ENCODE measurements at regions not wholly inside any gene's neighbourhood (a gene's known extent, or its start where the extent isn't known, plus 50 kb on each side); places are given as distances from the start of the nearest gene placed in this dataset.

DNA sequence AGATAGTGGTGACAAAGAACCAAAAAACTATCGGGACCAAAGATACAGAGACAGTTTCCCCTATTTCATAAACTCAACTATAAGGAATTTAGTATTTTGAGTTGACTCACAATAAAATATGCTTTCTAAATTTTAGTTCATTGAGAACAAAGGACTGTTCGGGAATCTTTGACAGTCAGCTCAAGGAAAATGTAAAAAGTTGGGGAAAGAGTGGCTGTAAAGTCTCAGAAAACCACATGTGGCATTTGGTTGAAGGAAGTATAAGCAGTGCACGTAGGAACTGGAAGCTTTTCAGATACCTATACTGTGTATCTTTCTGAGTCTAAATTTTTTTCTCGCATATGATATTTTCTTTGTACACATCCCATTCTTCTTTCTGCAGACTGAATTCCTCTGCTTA lies 688.9 kb downstream of the KCNA4 start:
- no peak for DNase-seq (ENCODE audit: extremely low read depth in 1 of 11, low read depth in 9 of 11, low spot score in 4 of 11)

DNA sequence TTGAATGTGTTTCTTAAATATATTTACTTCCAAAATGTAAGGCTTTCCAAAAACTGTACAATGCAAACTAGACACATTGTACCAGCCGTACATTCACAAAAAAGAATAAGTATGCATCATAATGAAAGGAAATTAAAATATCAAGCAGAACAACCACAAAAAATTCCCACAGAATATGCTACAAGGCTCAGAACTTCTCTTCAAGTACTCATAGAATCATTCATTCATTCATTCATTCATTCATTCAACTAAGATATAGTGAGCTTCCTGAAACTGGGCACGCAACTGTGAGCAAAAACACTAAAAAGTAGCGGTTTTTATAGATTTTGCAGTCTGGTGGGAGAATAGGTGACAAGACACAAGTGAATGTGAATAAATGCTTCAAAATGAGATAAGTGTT lies 690.1 kb downstream of the KCNA4 start:
- DNase-seq (ENCODE audit: extremely low read depth in 1 of 11, low read depth in 9 of 11, low spot score in 4 of 11), result no peak

DNA sequence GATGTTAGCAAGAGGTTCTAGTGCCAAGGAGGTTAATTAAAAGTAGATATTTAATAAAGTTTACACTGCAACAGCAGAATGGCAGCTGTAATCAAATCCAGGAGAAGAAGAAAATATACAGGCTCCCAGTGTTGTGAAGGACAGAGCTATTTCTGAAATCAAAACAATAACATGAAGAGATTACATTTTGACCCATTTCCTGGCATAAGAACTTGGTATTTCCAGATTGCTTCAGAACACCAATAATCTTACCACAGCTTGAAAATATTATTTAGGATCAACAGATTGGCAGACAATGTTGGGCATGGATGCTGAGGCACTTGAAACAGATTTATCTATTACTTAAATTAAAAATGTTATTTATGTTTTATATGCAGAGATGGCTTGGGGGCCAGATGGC lies 692.5 kb downstream of the KCNA4 start:
- DNase-seq (ENCODE audit: extremely low read depth in 1 of 11, low read depth in 9 of 11, low spot score in 4 of 11), result no peak

DNA sequence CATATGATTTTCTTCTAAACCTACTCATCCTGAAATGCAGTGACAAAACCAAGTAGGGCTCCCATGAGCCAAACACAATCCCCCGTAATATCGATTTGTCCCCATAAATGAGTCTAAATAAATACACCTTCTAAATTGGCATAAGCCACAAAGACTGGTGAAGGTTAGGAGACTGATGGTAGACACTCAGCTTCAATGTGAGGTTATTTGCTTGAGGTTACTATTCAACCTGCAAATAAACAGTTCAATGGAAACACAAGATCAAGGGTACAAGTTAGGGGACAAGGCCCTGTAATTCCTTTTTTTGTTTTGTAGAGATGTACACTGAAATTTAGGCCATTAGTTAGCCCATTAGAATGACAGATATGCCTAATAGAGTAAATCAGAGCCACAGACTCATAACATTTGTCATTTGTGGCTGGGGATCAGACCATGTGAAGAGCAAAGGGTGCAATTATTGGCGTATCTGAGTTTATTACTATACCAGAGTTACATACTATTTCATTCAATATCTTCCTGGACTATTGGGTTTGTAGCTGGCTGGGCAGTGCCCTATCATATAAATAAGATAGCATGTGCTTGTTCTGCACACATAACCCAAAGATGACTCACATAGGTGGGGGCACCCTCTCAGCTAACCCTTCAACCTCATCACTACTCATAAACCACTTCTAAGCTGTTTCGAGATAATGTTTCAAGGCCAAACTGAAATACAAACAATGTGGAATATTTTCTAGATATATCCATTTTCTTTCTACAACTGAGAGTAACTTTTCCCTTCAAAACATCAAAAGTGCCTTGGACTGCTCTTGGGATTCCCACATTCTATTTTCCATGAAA lies 695.3 kb downstream of the KCNA4 start:
- no peak for DNase-seq (ENCODE audit: extremely low read depth in 1 of 11, low read depth in 9 of 11, low spot score in 4 of 11)

DNA sequence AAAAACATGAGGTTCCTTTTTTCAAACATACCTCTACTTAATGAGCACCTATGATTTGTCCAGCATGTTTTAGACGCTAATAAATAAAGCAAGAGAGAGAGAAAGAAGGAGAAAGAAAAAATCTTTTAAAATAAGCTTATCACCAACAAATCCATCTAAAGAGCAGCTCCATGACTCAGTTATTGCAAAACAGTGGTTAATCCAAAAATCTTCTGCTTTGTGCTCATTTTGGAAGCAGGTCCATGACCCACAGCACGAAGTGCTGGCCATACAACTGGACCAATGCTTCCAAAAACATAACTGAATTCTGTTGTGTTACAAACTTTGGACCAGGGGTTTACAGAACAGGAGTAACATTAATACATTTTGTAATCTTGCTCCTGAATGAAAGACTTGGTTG lies 696.6 kb downstream of the KCNA4 start:
- no peak for DNase-seq (ENCODE audit: extremely low read depth in 1 of 11, low read depth in 9 of 11, low spot score in 4 of 11)

DNA sequence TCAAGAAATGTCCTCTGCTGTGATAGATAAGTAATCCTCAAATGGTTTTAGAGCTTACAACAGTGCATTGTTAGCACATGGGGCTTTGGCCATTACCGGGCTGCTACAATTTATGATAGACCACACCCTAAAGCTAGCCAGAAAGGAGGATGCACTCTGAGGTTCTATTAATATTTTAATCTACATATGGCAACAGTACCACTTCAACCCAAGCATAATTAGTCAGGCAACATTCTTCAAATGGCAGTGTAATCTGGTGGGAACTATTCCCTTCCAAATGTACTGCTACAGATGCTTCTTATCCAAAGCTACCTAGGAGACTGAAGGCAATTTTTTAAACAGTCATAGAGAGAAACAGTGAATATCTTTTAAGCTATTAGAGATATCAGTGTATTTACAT lies 697.6 kb downstream of the KCNA4 start:
- DNase-seq (ENCODE audit: extremely low read depth in 1 of 11, low read depth in 9 of 11, low spot score in 4 of 11), result no peak

DNA sequence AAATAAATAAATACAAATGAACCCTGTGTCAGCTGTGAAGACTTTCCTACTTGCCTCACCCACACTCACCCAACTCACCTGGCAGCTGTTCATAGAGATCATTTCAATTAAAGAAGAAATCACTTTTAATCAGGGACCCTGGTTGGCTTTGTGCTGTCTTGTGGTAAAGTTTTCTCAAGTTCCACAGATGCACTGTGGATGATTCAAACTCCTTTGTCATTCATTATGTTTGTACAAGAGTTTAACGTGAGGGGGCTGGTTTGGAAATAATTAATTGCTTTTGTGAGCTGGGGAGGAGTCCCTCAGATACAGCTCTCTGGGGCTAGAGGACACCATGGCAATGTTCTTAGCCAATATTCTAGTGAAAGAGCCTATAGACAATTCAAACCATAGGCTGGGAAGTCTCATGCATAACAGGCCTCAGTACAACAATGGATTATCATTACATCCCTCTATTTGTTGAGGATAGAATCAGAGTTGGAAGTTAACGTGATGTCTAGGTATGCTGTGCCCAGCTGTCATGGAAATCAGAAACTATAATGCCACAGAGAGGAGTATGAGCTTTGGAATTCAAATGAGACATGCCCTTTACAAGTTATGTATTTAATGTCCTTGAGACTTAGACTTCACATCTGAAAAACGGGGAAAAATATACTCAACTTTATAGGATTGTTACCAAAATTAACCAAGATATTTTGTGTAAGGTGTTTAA lies 698.5 kb downstream of the KCNA4 start:
- no peak for DNase-seq (ENCODE audit: extremely low read depth in 1 of 11, low read depth in 9 of 11, low spot score in 4 of 11)

DNA sequence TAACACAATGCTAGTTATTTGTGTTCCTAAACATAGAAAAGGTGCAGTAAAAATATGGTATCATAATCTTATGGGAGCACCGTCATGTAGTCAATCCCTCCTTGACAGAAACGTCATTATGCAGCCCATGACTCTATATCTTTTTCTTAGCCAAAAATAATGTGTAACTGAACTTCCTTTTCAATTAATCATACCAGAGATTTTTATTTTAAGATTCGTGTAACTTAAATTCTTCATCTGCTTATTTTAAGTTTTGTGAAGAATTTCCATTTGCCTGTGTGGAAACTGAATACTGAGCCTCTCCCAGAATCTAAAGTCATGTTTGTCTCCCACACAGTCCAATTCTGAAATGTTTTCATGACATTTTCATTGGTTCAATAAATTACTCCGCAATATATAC lies 699.1 kb downstream of the KCNA4 start:
- no peak for DNase-seq (ENCODE audit: extremely low read depth in 1 of 11, low read depth in 9 of 11, low spot score in 4 of 11)

DNA sequence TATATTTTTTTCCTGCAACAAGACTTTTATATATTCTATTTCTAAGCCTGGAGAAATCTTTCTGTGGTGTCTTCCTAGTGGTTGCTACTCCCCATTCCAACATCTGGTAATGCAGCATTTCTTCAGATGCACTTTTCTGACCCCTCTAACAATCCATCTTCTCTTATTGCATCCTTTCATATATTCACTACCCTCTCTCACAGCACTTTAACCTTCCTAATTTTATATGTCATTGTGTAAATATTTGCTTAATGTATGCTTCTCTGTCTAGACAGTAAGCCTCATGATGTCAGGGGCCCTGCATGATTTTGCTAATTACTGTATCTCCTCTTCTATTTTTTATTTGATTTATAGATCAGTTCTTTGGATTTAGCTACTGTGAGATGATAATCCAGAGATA lies 701.6 kb downstream of the KCNA4 start:
- DNase-seq (ENCODE audit: extremely low read depth in 1 of 11, low read depth in 9 of 11, low spot score in 4 of 11), result no peak

DNA sequence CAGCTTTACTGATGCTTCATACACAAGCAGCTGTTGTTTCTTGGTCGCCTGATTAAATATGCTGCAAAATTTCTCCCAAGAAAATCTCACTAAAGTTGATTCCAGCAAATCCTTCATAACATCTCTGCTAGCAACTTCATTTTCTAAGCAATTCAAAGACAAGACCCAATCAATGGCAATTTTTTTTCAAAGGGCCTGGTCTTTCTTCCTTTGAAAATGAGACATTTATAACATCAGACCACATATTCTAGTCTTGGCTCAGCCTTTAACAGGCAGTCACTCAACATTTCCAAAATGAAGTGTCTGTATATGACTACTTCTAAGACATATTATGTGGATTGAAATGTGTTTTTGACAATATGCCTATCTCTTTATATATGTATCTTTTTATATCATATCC lies 702.6 kb downstream of the KCNA4 start:
- no peak for DNase-seq (ENCODE audit: extremely low read depth in 1 of 11, low read depth in 9 of 11, low spot score in 4 of 11)

DNA sequence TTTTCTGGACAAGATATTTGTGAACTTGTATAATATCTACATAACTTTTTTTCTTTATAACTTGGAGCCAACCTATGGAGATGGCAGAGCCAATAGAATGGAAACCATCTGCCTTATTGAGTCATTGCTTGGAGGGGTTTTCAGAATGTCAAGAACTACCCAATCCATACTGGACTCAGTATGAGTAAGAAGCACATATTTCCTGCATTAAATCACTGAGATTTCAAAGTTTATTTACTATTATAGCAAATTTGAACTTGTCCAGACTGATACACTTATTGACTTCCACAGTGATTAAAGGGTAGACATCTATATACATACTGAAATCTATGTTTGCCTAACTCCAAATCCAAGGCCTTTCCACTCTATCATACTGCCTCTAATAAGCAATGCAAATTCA lies 704.0 kb downstream of the KCNA4 start:
- DNase-seq (ENCODE audit: extremely low read depth in 1 of 11, low read depth in 9 of 11, low spot score in 4 of 11), result no peak

DNA sequence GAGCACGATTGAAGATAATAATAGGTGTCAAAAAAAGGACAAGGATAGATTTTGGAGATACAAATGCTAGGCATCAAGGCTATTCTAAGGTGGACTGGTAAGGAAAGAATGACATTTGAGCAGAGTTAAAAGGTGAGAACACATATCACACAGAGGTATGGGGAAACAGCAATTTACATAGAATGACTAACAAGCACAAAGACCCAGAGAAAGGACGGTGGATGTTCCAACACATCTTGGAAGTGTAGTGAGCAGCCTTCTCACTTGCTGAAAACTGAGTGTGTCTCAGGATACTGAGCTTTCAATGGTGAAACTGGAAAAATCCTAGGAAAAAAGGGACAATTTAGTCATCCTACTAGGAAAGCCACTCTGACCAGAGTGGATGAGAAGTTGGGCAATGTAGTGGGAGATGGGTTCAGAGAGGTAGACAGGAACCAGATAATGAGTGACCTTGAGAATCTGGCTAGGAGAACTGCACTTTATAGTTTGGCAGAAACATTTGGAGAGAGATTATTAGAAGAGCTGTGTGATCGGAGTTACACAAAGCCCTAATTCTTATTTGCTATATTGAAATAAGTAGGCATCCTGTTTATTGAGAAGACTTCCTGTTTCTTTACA lies 706.0 kb downstream of the KCNA4 start:
- DNase-seq (ENCODE audit: extremely low read depth in 1 of 11, low read depth in 9 of 11, low spot score in 4 of 11), result no peak

DNA sequence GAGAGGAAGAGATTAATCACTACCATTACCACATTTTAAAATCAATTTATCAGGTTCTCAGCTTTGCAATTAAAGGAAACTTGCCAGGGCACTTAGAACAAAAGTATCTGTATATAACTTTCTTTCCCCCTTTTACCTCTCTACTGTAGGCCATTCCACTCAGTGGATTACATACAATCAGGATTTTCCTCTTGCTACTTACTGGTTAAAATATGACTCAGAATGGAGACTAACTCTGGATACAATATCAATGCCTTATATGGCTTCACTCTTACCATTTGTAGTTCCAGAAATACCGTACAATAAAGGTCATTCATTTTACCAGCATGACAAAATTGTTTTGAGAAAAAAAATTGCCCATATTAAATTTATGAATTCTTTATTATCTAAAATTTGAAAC lies 706.8 kb downstream of the KCNA4 start:
- no peak for DNase-seq (ENCODE audit: extremely low read depth in 1 of 11, low read depth in 9 of 11, low spot score in 4 of 11)

DNA sequence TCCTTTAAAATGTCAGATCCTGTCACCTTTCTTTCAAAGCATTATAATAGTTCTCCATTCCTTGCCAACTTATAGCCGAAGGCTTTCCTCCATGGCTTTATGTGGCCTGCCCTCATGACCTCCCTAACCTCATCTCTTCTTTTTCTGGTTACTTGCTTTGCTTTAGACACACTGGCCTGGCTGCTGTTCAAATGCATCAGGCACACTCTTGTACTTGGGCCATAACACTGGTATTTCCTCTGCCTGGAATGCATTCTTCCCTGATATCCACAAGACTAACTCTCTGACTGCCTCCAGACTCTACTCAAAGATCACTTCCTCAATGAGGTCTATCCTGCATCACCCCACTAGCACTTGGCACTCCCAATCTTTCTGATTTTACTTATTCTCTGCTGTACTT lies 710.3 kb downstream of the KCNA4 start:
- no peak for DNase-seq (ENCODE audit: extremely low read depth in 1 of 11, low read depth in 9 of 11, low spot score in 4 of 11)

DNA sequence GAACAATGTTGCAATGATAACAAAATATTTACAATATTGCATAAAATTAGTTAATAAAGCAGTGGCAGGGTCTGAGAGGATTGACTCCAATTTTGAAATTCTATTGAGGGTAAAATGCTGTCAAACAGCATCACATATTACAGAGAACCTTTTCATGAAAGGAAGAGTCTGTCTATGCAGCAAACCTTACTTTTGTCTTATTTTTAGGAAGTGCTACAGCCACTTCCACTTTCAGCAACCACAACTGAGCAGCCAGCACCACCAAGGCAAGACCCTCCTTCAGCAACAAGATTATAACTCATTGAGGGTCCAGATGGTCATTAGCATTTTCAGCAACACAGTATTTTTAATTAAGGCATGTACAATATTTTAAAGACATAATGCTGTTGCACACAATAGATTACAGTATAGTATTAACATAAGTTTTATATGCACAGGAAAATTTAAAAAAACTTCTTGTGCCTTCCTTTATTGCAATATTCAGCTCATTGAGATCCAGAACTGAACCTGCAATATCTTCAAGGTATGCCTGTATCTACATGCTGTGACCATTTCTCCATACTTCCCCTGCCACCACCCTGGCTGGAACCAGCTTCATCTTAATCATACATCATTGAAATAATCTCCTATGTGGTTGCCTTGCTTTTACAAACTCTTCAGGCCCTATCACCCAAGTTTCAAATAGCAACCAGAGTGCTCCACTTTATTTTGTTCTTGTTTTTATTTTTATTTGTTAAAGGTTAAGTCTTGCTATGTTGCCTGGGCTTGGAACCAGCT lies 711.2 kb downstream of the KCNA4 start:
- DNase-seq (ENCODE audit: extremely low read depth in 1 of 11, low read depth in 9 of 11, low spot score in 4 of 11), result no peak

DNA sequence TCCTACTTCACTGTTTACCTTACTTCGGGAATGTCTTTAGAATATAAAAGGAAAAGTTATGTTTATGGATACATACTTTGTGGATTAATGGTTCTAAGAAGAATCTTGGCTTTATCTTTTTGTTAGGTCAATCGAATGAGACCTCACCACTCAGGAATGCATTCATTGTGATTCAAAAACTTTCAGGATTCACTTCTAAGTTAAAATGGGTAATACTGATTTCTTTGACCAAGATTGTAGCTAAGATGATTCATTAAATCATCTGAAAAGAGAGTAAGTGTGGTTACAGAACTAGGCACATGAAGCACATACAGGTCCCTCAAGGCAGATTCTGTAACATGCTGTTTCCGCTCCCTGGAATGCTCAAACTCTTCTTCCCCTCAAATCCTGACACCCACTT lies 716.4 kb downstream of the KCNA4 start:
- DNase-seq (ENCODE audit: extremely low read depth in 1 of 11, low read depth in 9 of 11, low spot score in 4 of 11), result no peak

DNA sequence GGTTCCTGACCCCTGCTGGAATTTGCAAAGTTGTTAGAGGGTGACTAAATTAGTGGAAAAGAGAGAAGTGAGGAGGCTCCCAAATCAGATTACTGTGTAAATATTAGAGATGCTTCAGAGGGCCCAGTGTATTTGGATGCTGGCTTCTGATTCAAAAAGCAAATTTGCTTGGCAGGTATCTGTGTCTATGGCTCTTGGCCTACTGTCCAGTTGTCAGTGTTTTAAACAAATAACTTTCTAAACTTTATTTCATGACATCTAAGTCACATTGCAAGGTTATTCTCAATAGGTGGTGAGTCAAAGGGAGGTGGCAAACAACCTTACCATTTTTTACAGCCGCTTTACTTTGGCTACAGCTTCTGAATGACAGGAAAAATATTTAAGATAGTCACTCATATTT lies 720.1 kb downstream of the KCNA4 start:
- DNase-seq (ENCODE audit: extremely low read depth in 1 of 11, low read depth in 9 of 11, low spot score in 4 of 11), result no peak

DNA sequence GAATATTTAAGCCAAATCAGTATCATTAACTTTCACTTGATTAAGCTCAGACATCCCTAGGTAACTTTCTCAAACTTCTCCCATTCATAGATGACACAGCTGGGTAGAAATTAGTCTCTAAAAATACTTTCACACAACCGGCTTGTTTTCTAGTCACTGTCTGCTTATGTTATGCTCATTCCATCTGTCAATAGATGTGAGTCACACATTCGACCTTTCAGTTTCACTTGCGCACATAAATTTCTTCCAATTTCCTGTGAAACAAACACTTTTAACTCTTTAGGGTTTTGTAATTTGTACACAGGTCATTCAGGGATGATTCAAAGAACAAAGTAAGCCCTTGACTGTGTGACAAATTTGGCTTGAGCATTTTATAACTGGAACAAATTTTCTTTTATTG lies 723.0 kb downstream of the KCNA4 start:
- DNase-seq (ENCODE audit: extremely low read depth in 1 of 11, low read depth in 9 of 11, low spot score in 4 of 11), result no peak

DNA sequence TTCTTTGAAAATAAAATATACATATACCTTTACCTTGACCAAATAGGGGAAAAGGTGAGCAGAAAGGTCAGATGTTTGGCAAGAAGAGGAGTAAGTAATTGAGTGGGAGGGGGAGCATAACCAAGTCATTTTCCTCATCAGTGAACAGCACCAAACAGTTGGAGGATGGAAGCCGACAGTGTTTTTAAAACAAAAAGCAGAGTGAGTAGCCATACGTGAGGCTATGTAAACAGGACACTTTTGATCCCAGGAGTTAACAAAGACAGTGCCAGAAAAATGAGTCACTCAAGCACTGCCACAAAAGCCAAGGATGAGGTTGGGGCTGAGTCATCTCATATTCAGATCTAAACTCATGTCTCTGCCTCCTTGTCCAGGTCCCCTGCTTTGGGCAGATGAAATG lies 734.7 kb downstream of the KCNA4 start:
- DNase-seq (ENCODE audit: extremely low read depth in 1 of 11, low read depth in 9 of 11, low spot score in 4 of 11), result peak in 1 of 11 donors; percentile 11
